Suppressor macrophage (primary cell): ENCODE measurements at regions not wholly inside any gene's neighbourhood (a gene's known extent, or its start where the extent isn't known, plus 50 kb on each side); places are given as distances from the start of the nearest gene placed in this dataset.

ENCODE experiments used
- DNase-seq, 4 experiments: peaks; one replicate each; pipeline ENCODE4 v3.0.0-alpha.2; 2020 to 2022

DNA sequence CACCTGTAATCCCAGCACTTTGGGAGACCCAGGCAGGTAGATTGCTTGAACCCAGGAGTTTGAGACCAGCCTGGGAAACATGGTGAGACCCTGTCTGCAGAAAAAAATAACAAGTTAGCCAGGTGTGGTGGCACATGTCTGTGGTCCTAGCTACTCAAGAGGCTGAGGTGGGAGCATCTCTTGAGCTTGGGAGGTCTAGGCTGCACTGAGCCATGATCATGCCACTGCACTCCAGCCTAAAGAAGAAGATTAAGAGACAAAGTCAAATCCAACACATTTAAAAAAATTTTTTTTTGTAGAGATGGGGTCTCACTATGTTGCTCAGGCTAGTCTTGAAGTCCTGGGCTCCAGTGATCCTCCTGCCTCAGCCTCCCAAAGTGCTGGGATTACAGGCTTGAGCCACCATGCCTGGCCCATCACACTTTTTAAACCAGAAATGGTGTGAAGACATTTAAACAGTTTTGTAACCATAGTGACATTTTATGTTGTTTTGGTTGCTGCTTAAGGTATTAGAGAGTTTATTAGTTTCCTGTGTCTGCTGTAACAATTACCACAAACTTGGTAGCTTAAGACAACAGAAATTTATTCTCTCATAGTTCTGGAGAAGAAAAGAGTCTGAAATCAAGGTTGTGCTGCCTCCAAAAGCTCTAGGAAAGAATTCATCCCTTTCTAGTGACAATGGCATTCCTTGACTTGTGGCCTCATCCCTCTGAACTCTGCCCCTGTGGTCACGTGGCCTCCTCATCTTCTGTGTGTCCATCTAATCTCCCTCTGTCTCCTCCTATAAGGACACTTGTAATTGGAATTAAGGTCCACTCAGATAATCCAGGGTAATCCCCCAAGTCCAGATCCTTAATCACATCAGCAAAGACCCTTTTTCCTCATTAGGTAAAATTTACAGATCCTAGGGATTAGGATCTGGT is 104.6 kb upstream of the TNFAIP3 start:
- no peak for DNase-seq

DNA sequence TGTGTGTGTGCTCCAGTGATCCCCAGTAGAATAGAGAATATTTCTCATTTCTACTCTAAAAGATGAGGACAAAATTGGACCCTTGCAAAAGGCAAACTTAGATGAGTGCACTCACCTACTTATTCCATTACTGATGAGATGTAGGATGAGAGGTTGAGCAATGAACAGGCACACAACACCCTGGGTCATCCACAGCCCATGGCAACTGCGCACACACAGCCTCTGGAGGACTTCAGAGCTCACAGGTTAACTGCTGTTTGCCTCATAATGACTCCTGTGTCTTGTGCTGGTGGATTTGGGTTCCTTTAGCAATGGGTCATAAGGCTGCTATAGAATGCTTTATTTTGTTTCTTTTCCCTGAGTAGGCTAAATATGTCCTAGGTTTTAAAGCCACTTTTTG is 103.6 kb upstream of the TNFAIP3 start:
- DNase-seq: no peak

GRCh38 chr6:137763886-137764285 is 103.2 kb upstream of the TNFAIP3 start:
- DNase-seq: no peak

DNA sequence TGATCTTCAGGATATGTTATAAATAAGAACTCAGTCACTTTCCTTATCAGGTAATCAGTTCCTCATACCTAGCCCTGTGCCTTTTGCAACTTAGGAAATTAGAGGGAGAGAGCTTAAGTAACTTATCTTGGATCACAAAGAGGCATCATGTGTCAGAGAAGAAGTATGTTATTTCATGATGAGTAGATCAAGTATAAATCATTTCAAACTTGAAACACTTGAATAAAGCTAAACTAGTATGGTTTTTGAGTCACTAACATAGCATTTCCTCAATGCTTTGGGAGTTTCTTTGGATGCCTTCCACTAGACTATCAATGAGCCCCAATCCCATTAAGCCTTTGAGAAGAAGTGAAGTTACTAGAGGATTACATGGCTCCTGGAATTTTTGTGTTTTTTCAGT is 102.6 kb upstream of the TNFAIP3 start:
- DNase-seq: no peak

- DNase-seq: no peak
Measured at GRCh38 chr6:137765059-137765458, 102.0 kb upstream of the TNFAIP3 start.

GRCh38 chr6:137766596-137767370 is 100.3 kb upstream of the TNFAIP3 start:
- DNase-seq: no peak

DNA sequence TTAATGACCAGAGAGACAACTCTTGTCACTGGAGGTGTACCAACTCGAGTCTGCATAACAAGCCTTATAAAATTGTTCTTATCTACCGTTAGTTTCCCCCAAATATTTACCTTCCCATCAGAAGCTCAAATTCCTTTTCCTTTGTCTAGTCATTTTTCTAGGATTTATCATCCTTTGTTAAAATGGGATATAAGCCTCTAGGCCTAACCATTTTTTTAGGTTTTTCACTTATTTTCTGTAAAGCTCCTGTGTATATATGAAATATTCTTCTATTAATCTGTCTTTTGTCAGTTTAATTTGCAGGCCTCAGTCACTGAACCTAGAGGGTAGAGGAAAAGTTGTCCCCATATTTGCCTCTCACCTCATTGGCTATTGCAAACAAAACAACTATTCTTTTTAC is 99.6 kb upstream of the TNFAIP3 start:
- no peak for DNase-seq

DNA sequence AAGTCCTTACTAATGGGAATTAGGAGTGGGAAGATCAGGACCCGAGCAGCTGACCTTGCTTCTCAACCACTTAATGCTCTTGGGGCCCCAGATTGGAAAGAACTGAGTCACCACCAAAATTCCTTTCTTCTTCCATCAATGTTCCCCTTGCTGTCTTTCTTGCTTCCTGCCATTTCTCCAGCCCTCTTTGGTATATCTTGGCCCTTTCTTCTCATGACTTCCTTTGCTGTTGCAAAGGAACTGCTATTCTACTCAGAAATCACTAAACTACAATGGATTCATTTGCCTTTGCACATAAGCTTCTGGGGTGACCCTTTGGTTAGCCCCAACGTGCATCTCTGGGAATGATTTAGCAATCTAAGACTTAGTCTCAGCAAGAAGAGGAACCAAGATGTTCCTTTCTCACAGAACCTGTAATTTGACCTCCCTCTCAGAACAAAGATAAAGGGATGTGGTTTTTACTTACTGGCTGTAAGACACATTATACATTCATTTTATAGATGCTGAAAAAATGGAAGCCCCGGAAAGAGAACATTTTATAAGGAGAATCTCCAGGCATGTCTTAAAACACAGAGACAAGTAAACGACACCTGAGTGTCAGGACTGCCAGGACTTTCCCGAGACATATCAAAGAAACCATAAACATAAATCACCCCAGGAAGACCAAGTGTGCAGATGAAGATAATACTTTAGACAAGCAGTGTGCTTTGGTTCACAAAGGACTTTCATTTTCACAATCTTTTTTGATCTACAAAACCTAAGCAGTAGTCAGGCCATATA is 99.0 kb upstream of the TNFAIP3 start:
- peak; percentile 51 to 83 (median 64) for DNase-seq

- DNase-seq: no peak
Measured at GRCh38 chr6:137768935-137769334, 98.1 kb upstream of the TNFAIP3 start.

DNA sequence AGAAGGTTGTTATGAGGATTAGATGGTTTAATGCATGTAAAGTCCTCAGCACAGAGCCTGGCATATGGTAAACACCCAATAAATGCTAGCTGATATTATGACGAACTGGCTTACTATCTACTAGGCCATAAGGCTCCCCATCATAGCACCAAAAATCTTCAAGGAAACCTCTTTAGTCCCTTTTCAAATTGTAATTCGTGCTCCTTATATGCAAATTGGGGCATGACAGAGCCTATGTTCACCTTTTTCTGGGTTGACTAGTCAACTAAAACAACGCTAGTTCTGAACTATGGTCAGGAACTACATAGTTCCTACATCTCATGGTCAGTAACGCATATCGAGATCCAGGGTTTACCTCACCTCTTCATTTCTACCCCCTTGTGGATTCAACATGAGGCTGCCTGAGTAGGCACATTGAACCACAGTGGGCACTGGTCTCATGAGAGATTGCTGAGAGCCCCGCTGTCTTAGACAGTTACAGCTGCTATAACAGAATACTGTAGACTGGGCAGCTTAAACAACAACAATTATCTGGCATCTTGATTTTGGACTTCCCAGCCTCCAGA is 97.2 kb upstream of the TNFAIP3 start:
- no peak for DNase-seq

DNA sequence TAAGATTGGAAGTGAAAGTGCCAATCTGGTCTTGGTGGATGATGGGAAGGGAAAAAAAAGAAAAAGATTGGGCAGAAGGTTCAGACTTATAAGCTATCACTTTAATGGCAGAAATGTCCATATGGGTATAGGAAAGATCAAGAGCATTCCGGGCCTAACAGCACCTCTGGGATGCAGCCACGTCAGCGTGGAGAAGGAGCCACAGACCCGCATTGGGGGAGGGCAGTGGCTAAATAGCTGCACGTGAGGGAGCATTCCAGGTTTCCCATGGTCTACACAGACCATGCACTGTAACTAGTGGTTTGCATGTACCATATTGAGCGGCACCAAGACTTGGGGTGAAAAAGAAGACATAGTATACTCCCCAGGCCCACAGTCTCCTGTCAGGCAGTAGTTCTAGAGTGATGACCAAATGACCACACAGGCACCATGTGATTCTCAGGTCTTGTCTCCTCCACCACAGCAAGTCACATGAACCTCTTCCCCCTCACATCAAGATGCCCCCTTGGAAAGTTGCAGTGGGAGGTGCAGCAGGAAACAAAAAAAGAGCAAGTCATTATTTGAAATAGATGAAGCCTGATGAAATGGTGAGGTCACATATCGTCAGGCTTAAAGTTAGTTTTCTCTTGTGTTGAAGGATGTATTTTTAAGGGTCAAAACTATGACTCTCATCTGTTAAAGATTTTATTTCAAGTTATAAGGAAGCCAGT is 94.4 kb upstream of the TNFAIP3 start:
- peak; percentile 29 to 77 (median 58) for DNase-seq

- peak in 2 of 4 experiments; percentile 39 to 50 for DNase-seq
Measured at GRCh38 chr6:137775227-137775626, 91.8 kb upstream of the TNFAIP3 start.

GRCh38 chr6:137775720-137776119 is 91.3 kb upstream of the TNFAIP3 start:
- no peak for DNase-seq

DNA sequence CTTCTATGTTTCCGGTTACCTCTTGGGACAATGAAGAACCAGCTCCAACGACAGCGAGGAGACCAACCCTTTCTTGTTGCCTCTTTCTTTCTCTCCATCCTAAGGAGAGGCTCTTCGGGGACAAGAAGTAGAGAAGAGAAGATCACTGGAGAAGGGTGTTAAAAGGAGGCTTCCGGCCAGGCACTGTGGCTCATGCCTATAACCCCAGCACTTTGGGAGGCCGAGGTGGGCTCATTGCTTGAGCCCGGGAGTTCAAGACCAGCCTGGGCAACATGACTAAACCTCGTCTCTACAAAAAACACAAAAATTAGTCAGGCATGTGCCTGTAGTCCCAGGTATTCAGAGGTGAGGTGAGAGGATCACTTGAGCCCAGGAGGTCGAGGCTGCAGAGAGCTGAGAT is 90.8 kb upstream of the TNFAIP3 start:
- DNase-seq: no peak

- DNase-seq: no peak
Measured at GRCh38 chr6:137776786-137777686, 90.0 kb upstream of the TNFAIP3 start.

GRCh38 chr6:137777687-137778075 is 89.4 kb upstream of the TNFAIP3 start:
- DNase-seq: no peak

GRCh38 chr6:137779982-137780381 is 87.1 kb upstream of the TNFAIP3 start:
- no peak for DNase-seq

DNA sequence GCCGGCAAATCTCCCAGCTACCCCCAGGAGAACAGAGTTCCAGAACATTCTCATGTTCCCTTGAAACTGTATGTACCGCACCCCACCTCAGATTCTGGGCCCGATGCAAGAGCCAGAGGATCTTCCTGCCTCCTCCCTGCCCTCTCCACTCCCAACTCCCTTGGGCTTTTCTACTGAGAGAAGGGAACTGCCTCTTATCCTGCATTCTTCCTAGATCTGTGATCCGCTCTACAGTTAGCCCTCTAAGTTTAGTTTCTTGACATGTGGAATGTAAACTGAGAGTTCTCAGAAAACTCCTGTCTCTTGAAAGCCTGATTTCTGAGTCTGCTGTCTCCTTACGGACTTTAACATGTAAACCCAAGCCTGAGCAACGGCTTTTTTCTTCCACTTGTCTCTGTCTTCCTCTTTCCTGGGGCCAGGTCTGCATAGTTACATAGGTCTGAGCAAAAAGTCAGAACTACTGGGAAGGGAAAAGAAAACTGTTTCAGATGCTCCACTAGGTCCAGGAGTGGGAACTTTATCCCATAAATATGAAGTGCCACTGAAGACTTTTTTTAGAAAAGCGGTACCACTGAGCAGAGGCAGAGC is 86.5 kb upstream of the TNFAIP3 start:
- DNase-seq: peak; percentile 20 to 46 (median 30)

DNA sequence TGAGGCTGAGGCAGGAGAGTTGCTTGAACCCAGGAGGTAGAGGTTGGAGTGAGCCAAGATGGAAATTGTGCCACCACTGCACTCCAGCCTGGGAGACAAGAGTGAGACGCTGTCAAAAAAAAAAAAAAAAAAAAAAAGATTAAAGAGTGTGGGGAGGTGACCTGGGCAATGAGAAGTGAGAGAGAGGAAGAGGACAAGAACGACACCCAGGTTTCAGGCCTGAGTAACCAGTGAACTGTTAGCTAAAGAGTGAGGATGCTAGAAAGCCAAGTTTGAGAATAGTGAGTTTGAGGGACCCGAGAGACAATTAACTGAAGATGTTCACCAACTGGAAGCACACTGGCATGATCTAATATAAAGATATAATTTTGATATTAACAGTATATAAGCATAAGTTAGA is 85.4 kb upstream of the TNFAIP3 start:
- no peak for DNase-seq
